ENCODE measurements at regions not wholly inside any gene's neighbourhood (a gene's known extent, or its start where the extent isn't known, plus 50 kb on each side); places are given as distances from the start of the nearest gene placed in this dataset.
"Not testable (repeated sequence)": the region's sequence is repeated elsewhere in the genome, so short reads cannot be mapped to it uniquely, and the experiment has no call there.

- peak; percentile 34 for DNase-seq
Measured at GRCh38 chr22:27105142-27106025, 448.0 kb downstream of the MIAT start.

GRCh38 chr22:27106985-27107384 is 449.6 kb downstream of the MIAT start:
- no peak for DNase-seq

GRCh38 chr22:27107386-27107785 is 450.0 kb downstream of the MIAT start:
- DNase-seq, result no peak

- peak; percentile 53 for DNase-seq
Measured at GRCh38 chr22:27107824-27108223, 450.4 kb downstream of the MIAT start.

- no peak for DNase-seq
Measured at GRCh38 chr22:27108425-27109114, 451.2 kb downstream of the MIAT start.

GRCh38 chr22:27109406-27109805 is 452.0 kb downstream of the MIAT start:
- DNase-seq, result not testable (repeated sequence)

- no peak for DNase-seq
Measured at GRCh38 chr22:27110665-27111451, 453.5 kb downstream of the MIAT start.

GRCh38 chr22:27111796-27112672 is 454.6 kb downstream of the MIAT start:
- no peak for DNase-seq

GRCh38 chr22:27113211-27113635 is 455.8 kb downstream of the MIAT start:
- peak; percentile 95 for DNase-seq

- no peak for DNase-seq
Measured at GRCh38 chr22:27113641-27114040, 456.3 kb downstream of the MIAT start.

GRCh38 chr22:27114186-27114585 is 456.8 kb downstream of the MIAT start:
- DNase-seq, result no peak

- DNase-seq, result no peak
Measured at GRCh38 chr22:27115410-27115809, 458.0 kb downstream of the MIAT start.

GRCh38 chr22:27115816-27116256 is 458.4 kb downstream of the MIAT start:
- no peak for DNase-seq

GRCh38 chr22:27116312-27117086 is 459.1 kb downstream of the MIAT start:
- no peak for DNase-seq

GRCh38 chr22:27120036-27120435 is 462.6 kb downstream of the MIAT start:
- no peak for DNase-seq

- DNase-seq, result no peak
Measured at GRCh38 chr22:27122574-27122973, 465.2 kb downstream of the MIAT start.

- no peak for DNase-seq
Measured at GRCh38 chr22:27123880-27124279, 466.5 kb downstream of the MIAT start.

- DNase-seq, result peak; percentile 76
Measured at GRCh38 chr22:27124351-27124966, 467.1 kb downstream of the MIAT start.

GRCh38 chr22:27125539-27125938 is 468.2 kb downstream of the MIAT start:
- no peak for DNase-seq

GRCh38 chr22:27127911-27128310 is 470.5 kb downstream of the MIAT start:
- DNase-seq, result no peak

All from MV-4-11 (cell line).